DMS114 treated with DMSO at 0.1 percent for 48 hours (cell line): ENCODE measurements at regions not wholly inside any gene's neighbourhood (a gene's known extent, or its start where the extent isn't known, plus 50 kb on each side); places are given as distances from the start of the nearest gene placed in this dataset.

ENCODE experiments used
- DNase-seq: peaks from one replicate; lab custom pipeline; 2025; ENCODE audit not compliant: unreplicated experiment; lab: John Stamatoyannopoulos, UW

- no peak for DNase-seq
Observed at GRCh38 chr16:17520561-17520960, 49.8 kb upstream of the XYLT1 start.
